IPS-18a (cell line): ENCODE measurements at regions not wholly inside any gene's neighbourhood (a gene's known extent, or its start where the extent isn't known, plus 50 kb on each side); places are given as distances from the start of the nearest gene placed in this dataset.

Experiments used
- H3K27ac ChIP-seq: one replicate; pipeline ENCODE4 v1.5.1; 2013; ENCODE audit warnings: low read length
- H3K27me3 ChIP-seq: one replicate; pipeline ENCODE4 v1.6.1; 2013; ENCODE audit warnings: mild to moderate bottlenecking, low read length; ENCODE audit not compliant: control insufficient read depth, insufficient read depth
- H3K36me3 ChIP-seq: one replicate; pipeline ENCODE4 v1.6.1; 2013; ENCODE audit warnings: low read depth, low read length; ENCODE audit not compliant: control insufficient read depth
- H3K4me1 ChIP-seq: one replicate; pipeline ENCODE4 v1.6.1; 2013; ENCODE audit warnings: low read depth, low read length; ENCODE audit not compliant: control insufficient read depth
- H3K4me3 ChIP-seq: one replicate; pipeline ENCODE4 v1.5.1; 2013; ENCODE audit warnings: low read length
- H3K9ac ChIP-seq: one replicate; pipeline ENCODE4 v1.6.1; 2013; ENCODE audit warnings: mild to moderate bottlenecking, low read length, moderate library complexity
- H3K9me3 ChIP-seq: one replicate; pipeline ENCODE4 v1.6.1; 2013; ENCODE audit warnings: low read depth, low read length; ENCODE audit not compliant: control insufficient read depth

GRCh38 chr5:174272671-174273070, 227.2 kb downstream of the NSG2 start:
- Histone ChIP-seq H3K36me3 (no peaks in the 10 kb centered on the region), H3K27ac (no peak overlapping the region), H3K27me3 (no peaks in the 10 kb centered on the region), H3K9ac (no peak overlapping the region), H3K4me3 (no peak overlapping the region), H3K9me3 (no peaks in the 10 kb centered on the region), H3K4me1 (no peaks in the 10 kb centered on the region)

DNA sequence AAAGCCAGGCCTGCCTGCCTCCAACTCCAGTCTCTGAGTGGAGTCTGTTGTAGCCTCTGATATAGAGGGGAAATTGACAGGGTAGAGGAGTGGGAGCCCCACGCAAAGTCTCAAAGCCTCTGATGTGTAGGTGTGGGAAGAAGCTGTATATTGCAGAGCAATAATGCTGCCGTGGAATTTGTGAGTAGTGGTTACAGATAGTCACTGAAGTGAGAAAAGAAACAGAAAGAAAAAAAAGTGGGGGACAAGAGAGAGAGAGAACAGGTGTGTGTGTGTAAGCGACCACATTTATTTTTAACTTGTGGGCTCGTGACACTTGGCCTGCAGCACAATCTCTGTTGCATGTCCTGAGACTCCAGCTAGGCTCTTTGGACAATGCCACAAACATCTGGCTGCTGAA, 227.8 kb downstream of the NSG2 start:
- H3K27ac ChIP-seq = no peak overlapping the region
- no peak overlapping the region for H3K9ac ChIP-seq
- H3K27me3 ChIP-seq = no peaks in the 10 kb centered on the region
- no peaks in the 10 kb centered on the region for H3K36me3 ChIP-seq
- no peaks in the 10 kb centered on the region for H3K9me3 ChIP-seq
- no peak overlapping the region for H3K4me3 ChIP-seq
- no peaks in the 10 kb centered on the region for H3K4me1 ChIP-seq

GRCh38 chr5:174275959-174276358, 230.5 kb downstream of the NSG2 start:
- no peak overlapping the region for H3K9ac ChIP-seq
- no peaks in the 10 kb centered on the region for H3K36me3 ChIP-seq
- no peak overlapping the region for H3K4me3 ChIP-seq
- no peak overlapping the region for H3K27ac ChIP-seq
- H3K4me1 ChIP-seq = no peaks in the 10 kb centered on the region
- H3K27me3 ChIP-seq = no peaks in the 10 kb centered on the region
- no peaks in the 10 kb centered on the region for H3K9me3 ChIP-seq

DNA sequence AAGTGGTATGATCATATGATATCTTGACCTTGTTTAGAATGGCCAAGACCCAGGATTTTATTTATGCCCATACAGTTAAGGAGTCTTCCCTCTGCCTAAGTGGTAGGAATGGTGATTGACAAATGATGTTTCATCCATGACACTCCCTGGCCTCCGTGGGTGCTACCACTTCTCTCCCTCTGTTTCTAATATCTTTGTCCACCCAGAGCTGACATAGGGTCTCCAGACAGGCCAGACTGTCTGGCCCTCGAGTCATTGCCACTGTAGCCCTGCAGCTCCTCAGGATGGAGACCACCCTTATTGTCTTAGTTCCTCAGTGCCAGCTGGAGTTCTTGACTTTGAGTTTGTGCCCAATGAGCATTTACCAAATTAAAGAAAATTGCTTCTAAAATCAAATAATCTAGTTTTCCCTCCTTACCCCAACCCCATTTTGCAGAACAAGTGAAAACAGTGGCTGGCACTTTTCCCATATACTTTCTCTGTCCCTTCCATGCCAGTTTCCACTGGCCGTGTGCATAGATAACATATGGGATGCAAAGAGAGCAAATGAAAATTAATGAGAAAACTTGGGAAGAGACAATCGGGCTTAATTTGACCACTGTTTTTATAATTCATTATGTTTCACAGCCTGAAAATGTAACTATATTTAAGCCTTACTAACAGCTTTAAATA, 235.7 kb downstream of the NSG2 start:
- Histone ChIP-seq H3K4me1 (no peaks in the 10 kb centered on the region), H3K9me3 (no peaks in the 10 kb centered on the region), H3K9ac (no peak overlapping the region), H3K4me3 (no peak overlapping the region), H3K36me3 (no peaks in the 10 kb centered on the region), H3K27ac (no peak overlapping the region), H3K27me3 (no peaks in the 10 kb centered on the region)

GRCh38 chr5:174281855-174282254, 236.3 kb downstream of the NSG2 start:
- Histone ChIP-seq H3K4me3 (no peak overlapping the region), H3K27ac (no peak overlapping the region), H3K9ac (no peak overlapping the region), H3K4me1 (no peaks in the 10 kb centered on the region), H3K27me3 (no peaks in the 10 kb centered on the region), H3K9me3 (no peaks in the 10 kb centered on the region), H3K36me3 (no peaks in the 10 kb centered on the region)

- Histone ChIP-seq H3K36me3 (no peaks in the 10 kb centered on the region), H3K4me1 (no peaks in the 10 kb centered on the region), H3K27me3 (no peaks in the 10 kb centered on the region), H3K9ac (no peak overlapping the region), H3K27ac (no peak overlapping the region), H3K4me3 (no peak overlapping the region), H3K9me3 (no peaks in the 10 kb centered on the region)
Measured at GRCh38 chr5:174282391-174282790, 236.9 kb downstream of the NSG2 start.

GRCh38 chr5:174283211-174284005, 237.9 kb downstream of the NSG2 start:
- H3K9me3 ChIP-seq = no peaks in the 10 kb centered on the region
- no peak overlapping the region for H3K27ac ChIP-seq
- H3K4me1 ChIP-seq = no peaks in the 10 kb centered on the region
- no peaks in the 10 kb centered on the region for H3K36me3 ChIP-seq
- no peaks in the 10 kb centered on the region for H3K27me3 ChIP-seq
- H3K9ac ChIP-seq = no peak overlapping the region
- H3K4me3 ChIP-seq = no peak overlapping the region

GRCh38 chr5:174284873-174285272, 239.4 kb downstream of the NSG2 start:
- no peak overlapping the region for H3K9ac ChIP-seq
- no peaks in the 10 kb centered on the region for H3K4me1 ChIP-seq
- no peaks in the 10 kb centered on the region for H3K27me3 ChIP-seq
- H3K9me3 ChIP-seq = no peaks in the 10 kb centered on the region
- H3K4me3 ChIP-seq = no peak overlapping the region
- no peaks in the 10 kb centered on the region for H3K36me3 ChIP-seq
- no peak overlapping the region for H3K27ac ChIP-seq

- Histone ChIP-seq H3K36me3 (no peaks in the 10 kb centered on the region), H3K4me1 (no peaks in the 10 kb centered on the region), H3K9me3 (no peaks in the 10 kb centered on the region), H3K27ac (no peak overlapping the region), H3K4me3 (no peak overlapping the region), H3K9ac (no peak overlapping the region), H3K27me3 (no peaks in the 10 kb centered on the region)
Measured at GRCh38 chr5:174287761-174288160, 242.3 kb downstream of the NSG2 start.

DNA sequence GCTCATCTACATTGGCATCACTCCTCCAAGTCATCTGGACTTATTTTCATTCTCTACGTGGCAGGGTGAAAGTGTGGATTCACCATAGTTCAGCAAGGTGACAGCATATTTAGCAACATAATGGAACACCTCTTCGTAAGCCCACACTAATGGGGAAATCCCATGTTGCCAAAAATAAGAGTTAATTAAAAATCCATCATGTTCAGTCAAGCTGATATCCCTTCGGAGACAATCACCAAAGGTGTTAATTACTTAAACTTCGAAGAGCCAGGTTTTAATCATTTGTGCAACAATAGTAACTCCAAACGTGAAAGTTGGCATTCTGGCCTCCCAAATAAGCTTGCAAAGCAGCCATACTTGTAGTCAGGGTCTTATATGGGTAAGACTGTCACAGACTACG, 242.9 kb downstream of the NSG2 start:
- Histone ChIP-seq H3K9me3 (no peaks in the 10 kb centered on the region), H3K27me3 (no peaks in the 10 kb centered on the region), H3K36me3 (no peaks in the 10 kb centered on the region), H3K4me1 (no peaks in the 10 kb centered on the region), H3K27ac (no peak overlapping the region), H3K4me3 (no peak overlapping the region), H3K9ac (no peak overlapping the region)

- Histone ChIP-seq H3K4me3 (no peak overlapping the region), H3K27me3 (no peaks in the 10 kb centered on the region), H3K9me3 (no peaks in the 10 kb centered on the region), H3K27ac (no peak overlapping the region), H3K4me1 (no peaks in the 10 kb centered on the region), H3K9ac (no peak overlapping the region), H3K36me3 (no peaks in the 10 kb centered on the region)
Measured at GRCh38 chr5:174291162-174291561, 245.7 kb downstream of the NSG2 start.

DNA sequence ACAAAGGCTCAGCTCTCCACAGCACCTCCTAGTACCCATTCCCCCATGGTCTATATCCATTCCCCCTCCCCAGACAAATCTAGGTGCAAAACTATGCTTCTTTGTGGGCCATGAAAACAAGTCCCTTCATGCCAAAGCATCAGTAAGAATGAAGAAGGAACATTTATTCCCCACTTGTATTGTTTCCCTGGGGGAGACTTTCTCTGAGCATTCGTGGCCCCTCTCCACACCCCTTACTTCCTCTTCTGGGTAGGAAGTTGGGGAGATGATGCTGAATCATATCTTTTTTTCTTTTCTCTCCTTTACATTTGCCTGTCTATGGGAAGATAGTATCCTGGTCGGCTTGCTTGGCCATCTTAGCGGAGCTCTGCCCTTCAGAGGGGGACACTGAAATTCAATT, 246.8 kb downstream of the NSG2 start:
- Histone ChIP-seq H3K27me3 (no peaks in the 10 kb centered on the region), H3K27ac (no peak overlapping the region), H3K4me1 (no peaks in the 10 kb centered on the region), H3K9ac (no peak overlapping the region), H3K4me3 (no peak overlapping the region), H3K9me3 (no peaks in the 10 kb centered on the region), H3K36me3 (no peaks in the 10 kb centered on the region)
